ENCODE measurements at regions not wholly inside any gene's neighbourhood (a gene's known extent, or its start where the extent isn't known, plus 50 kb on each side); places are given as distances from the start of the nearest gene placed in this dataset.

DNA sequence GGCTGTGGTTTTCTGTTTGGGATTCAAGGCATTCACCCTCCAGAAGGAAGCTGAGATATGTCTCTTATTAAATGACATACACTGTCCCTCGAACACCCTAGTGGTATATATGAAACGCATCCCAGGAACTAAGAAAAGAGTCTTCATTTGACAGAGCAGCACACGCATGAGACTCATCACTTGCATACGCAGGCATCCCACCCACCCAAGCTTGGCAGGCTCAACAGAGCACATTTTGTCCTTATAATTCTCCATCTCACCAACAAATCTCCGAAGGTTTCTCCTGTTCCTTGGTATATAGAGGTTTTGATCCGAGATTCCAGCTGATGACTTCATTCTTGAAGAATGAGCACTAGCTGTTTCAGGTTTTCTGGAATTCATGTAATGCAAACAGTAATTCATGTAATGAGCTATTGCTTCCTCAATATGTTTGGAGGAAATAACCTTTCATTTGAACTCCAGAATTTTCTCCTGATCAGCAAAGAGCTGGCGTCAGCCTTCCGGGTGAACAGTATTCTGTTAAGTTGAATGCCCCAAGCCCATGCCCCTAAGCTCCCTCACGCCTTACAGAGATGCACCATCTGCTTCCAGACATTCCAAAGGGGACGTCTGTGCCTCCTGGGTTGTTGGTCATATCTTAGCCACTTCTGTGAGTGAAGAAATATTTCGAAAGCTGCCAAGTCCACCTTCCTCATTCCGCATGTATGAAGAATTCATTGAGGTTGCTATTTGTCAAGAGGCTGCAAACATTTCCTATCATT is 66.0 kb upstream of the CDH4 start:
- DNase-seq, result no peak

DNA sequence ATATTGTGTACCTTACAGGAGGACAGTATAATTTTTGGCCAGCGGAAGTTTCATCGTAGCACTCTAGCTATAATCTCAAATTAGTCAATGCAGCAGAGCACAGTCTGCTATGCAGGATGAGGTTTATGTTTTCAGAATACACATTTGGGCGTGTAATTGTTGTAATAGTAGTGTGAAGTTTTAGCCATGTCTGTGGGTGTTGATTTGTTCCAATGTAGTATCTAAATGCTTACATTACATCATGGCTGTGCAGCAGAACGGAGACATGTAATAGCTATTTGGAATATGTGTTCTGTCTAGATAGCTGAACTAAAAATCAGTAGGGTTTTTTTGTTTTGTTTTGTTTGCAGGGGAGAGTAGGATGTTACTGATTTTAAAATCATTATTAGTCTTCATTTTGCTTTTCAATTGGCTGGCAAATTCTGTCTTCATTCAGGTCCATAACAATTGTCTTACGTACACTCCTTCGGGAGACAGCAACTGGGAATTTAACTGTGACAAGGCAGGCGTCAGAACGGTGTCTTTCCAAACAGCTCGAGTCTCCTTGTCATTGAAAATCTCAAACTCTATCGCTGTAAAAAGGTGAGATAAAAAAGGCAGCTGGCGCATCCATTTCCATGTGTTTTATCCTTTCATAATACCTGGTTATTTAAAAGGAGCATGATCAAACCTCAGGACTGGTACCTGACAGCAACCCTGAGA is 65.1 kb upstream of the CDH4 start:
- no peak for DNase-seq

DNA sequence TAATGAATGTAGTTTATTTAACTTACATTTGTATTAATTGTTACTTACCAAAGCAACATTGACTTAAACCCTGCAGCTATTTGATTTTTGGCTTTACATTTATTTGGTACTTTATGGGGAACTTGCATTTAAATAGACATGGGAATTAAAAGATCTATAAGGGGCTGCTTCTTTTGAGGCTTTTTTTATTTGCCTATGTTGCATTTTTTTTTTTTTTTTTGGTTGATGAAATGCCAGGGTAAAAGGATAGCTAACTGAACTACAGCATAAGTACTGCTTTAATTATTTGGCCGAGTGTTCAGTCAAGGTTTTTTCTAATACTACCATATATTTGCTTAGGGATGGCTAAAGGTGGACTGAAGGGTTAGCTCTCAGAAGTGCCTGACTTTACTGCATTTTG is 62.5 kb upstream of the CDH4 start:
- DNase-seq, result no peak

DNA sequence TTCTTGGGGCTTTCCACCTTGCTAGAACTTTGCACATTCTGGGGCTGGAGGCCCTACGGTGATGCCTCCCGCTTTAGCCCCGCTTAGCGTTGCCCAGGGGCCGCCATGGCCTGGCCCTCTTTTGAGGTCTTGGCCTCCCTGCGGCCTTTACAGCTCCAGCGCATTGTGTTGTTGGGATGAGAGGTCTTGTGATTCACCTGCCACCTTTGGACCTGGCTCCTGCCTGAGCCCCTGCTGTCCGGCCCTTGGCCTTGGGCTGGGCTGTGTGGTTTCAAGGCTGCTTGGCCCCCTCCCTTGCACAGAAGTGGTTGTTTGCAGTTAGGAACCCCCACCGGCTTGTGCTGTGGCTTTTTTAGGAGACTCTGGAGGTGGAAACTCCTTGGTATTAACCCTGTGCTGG is 61.0 kb upstream of the CDH4 start:
- DNase-seq, result no peak

DNA sequence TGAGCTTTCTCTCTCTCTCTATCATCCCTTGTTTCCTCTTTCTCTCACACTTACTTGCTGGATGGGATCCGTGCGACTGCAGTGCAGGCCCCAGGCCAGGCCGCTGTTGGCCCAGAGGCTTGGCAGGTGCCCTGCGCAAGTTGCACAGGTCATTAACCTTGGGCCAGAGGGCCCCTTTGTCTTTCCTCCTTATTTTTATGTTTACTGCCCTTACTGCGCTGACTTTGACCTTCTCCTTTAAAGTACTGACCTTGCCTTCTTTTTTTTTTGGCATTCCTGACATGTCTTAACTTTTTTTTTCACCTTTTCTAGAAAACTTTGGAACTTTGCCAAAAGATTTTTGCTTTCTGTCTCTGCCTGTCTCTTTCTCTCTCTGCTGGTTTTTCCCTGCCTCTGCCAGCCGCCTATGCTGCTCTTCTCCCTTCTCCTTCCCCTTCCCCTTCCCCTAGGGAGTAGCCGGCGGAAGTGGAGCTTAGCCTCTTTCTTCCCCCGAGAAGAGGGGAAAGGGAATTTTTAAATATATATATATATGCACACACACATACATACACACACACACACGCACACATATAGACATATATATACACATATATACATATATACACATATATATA is 59.6 kb upstream of the CDH4 start:
- no peak for DNase-seq

DNA sequence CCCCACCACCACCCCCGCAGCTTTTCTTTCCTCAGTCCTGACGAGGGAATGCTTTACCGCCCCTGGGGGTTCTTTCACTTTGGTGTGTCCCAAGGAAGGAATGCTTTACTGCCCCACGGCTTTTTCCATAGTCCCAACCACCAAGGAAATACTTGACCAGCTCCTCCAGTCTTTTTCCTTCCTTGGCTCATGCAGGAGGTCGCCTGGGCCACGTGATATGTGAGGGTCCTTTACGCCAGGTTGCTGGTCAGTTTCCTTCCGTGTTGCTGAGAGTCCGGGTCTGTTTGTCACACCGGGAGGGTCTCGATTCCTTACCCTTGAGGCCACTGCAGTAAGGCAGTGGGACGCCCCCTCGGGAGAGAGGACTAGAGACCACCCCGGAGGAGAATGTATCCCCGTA is 58.9 kb upstream of the CDH4 start:
- DNase-seq, result no peak
